GM18498 (cell line): ENCODE measurements at regions not wholly inside any gene's neighbourhood (a gene's known extent, or its start where the extent isn't known, plus 50 kb on each side); places are given as distances from the start of the nearest gene placed in this dataset.
"Not testable (repeated sequence)": the region's sequence is repeated elsewhere in the genome, so short reads cannot be mapped to it uniquely, and the experiment has no call there.

Experiments
- ATAC-seq: cut with Tn5 transposase; IDR thresholded peaks from one replicate; pipeline ENCODE4 v1.9.1; 2021; ENCODE audit warnings: mild to moderate bottlenecking, moderate library complexity; ENCODE audit not compliant: unreplicated experiment

- no peak for ATAC-seq
These were observed 233.8 kb upstream of the KCND2 start for GRCh38 chr7:120039138-120039537.

GRCh38 chr7:120041798-120042197, 231.2 kb upstream of the KCND2 start:
- no peak for ATAC-seq

- ATAC-seq: no peak
These were observed 229.7 kb upstream of the KCND2 start for GRCh38 chr7:120043250-120043649.

GRCh38 chr7:120052884-120053382, 220.0 kb upstream of the KCND2 start:
- ATAC-seq: no peak

GRCh38 chr7:120053390-120053961, 219.5 kb upstream of the KCND2 start:
- no peak for ATAC-seq

- ATAC-seq: no peak
These were observed 218.4 kb upstream of the KCND2 start for GRCh38 chr7:120054376-120055100.

- no peak for ATAC-seq
These were observed 217.7 kb upstream of the KCND2 start for GRCh38 chr7:120055300-120055699.

- ATAC-seq: no peak
These were observed 216.7 kb upstream of the KCND2 start for GRCh38 chr7:120056227-120056626.

GRCh38 chr7:120059641-120060040, 213.3 kb upstream of the KCND2 start:
- no peak for ATAC-seq

- ATAC-seq: no peak
These were observed 212.7 kb upstream of the KCND2 start for GRCh38 chr7:120060281-120060680.

- peak; percentile 53 for ATAC-seq
These were observed 212.1 kb upstream of the KCND2 start for GRCh38 chr7:120060875-120061274.

GRCh38 chr7:120064565-120064964, 208.4 kb upstream of the KCND2 start:
- ATAC-seq: peak; percentile 91

GRCh38 chr7:120066898-120067297, 206.1 kb upstream of the KCND2 start:
- ATAC-seq: not testable (repeated sequence)

- ATAC-seq: peak; percentile 91
These were observed 202.8 kb upstream of the KCND2 start for GRCh38 chr7:120070201-120070600.

- ATAC-seq: no peak
These were observed 195.2 kb upstream of the KCND2 start for GRCh38 chr7:120077777-120078176.

- no peak for ATAC-seq
These were observed 194.0 kb upstream of the KCND2 start for GRCh38 chr7:120079022-120079421.

- ATAC-seq: no peak
These were observed 193.3 kb upstream of the KCND2 start for GRCh38 chr7:120079704-120080103.

GRCh38 chr7:120086468-120086867, 186.5 kb upstream of the KCND2 start:
- not testable (repeated sequence) for ATAC-seq

GRCh38 chr7:120089968-120090367, 183.0 kb upstream of the KCND2 start:
- ATAC-seq: no peak

GRCh38 chr7:120091807-120092206, 181.2 kb upstream of the KCND2 start:
- ATAC-seq: no peak

- no peak for ATAC-seq
These were observed 176.0 kb upstream of the KCND2 start for GRCh38 chr7:120097020-120097419.

GRCh38 chr7:120097774-120098173, 175.2 kb upstream of the KCND2 start:
- no peak for ATAC-seq

GRCh38 chr7:120108376-120108775, 164.6 kb upstream of the KCND2 start:
- ATAC-seq: no peak
